ENCODE measurements at regions not wholly inside any gene's neighbourhood (a gene's known extent, or its start where the extent isn't known, plus 50 kb on each side); places are given as distances from the start of the nearest gene placed in this dataset.
A peak's percentile ranks its signal among the peaks of the same experiment; 100 is the strongest.
"Not testable (repeated sequence)": the region's sequence is repeated elsewhere in the genome, so short reads cannot be mapped to it uniquely, and the experiment has no call there.

- DNase-seq (ENCODE audit: low read depth in 1 of 2, low spot score in 1 of 2) = no peak
- in situ Hi-C loops (cut with HindIII; ENCODE audit: low pct_unique_long_range_greater_than_20kb, low sequenced_read_pairs) = no loop called here
- TF ChIP-seq JUND (IDR thresholded peaks at IDR 0.05; ENCODE audit: low read depth) = no peak
These were observed 114.4 kb downstream of the SOD2 start for GRCh38 chr6:159578629-159579028.

DNA sequence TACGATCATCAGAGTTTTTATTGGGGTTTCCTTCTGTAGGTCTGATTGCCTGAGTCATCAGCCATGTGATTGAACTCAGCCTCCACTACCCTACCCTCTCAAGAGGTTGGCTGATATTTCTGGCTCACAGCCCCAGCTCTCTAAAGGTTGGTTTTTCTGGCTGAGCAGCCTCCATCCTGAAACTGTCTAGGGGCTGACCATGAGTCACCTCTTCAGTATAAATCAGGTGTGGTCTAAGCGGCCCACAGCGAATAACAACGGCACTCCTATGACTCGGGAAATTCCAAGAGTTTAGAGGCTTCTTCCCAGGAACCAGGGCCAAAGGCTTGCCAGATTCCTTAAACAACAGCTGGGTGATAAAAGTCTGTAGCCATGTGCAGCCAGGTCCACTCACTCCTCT, 115.5 kb downstream of the SOD2 start:
- no peak for DNase-seq (ENCODE audit: low read depth in 1 of 2, low spot score in 1 of 2)
- TF ChIP-seq JUND (IDR thresholded peaks at IDR 0.05; ENCODE audit: low read depth) = no peak
- in situ Hi-C loops (cut with HindIII; ENCODE audit: low pct_unique_long_range_greater_than_20kb, low sequenced_read_pairs) = no loop called here

- no peak for TF ChIP-seq JUND (IDR thresholded peaks at IDR 0.05; ENCODE audit: low read depth)
- in situ Hi-C loops (cut with HindIII; ENCODE audit: low pct_unique_long_range_greater_than_20kb, low sequenced_read_pairs) = no loop called here
- DNase-seq (ENCODE audit: low read depth in 1 of 2, low spot score in 1 of 2) = no peak
These were observed 120.5 kb downstream of the SOD2 start for GRCh38 chr6:159572439-159573110.

GRCh38 chr6:159565181-159565710, 127.8 kb downstream of the SOD2 start:
- no peak for DNase-seq (ENCODE audit: low read depth in 1 of 2, low spot score in 1 of 2)
- TF ChIP-seq JUND (IDR thresholded peaks at IDR 0.05; ENCODE audit: low read depth) = no peak
- in situ Hi-C loops (cut with HindIII; ENCODE audit: low pct_unique_long_range_greater_than_20kb, low sequenced_read_pairs) = no loop called here

DNA sequence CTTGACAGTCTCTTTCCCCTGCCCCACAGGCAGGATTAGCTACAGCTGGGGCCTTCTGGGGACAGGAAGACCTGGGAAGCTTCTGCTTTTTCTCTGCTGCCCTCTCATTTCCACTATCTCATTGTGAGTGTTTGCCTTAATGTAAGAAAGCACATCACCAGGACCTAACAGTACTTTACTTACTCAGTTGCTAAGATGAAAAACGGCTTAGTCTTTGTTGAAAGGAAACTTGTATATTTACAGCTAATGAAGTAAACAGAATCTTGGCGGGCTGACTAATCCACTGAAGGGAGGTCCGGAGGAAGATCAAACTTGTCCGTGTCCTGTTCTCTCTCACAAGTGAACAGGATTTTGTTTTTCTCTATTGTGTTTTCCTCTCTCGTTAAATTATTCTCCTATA, 128.6 kb downstream of the SOD2 start:
- in situ Hi-C loops (cut with HindIII; ENCODE audit: low pct_unique_long_range_greater_than_20kb, low sequenced_read_pairs) = no loop called here
- TF ChIP-seq JUND (IDR thresholded peaks at IDR 0.05; ENCODE audit: low read depth) = no peak
- DNase-seq (ENCODE audit: low read depth in 1 of 2, low spot score in 1 of 2) = no peak

GRCh38 chr6:159557031-159557430, 136.0 kb downstream of the SOD2 start:
- no peak for DNase-seq (ENCODE audit: low read depth in 1 of 2, low spot score in 1 of 2)
- in situ Hi-C loops (cut with HindIII; ENCODE audit: low pct_unique_long_range_greater_than_20kb, low sequenced_read_pairs) = no loop called here
- TF ChIP-seq JUND (IDR thresholded peaks at IDR 0.05; ENCODE audit: low read depth) = no peak

- in situ Hi-C loops (cut with HindIII; ENCODE audit: low pct_unique_long_range_greater_than_20kb, low sequenced_read_pairs) = no loop called here
- DNase-seq (ENCODE audit: low read depth in 1 of 2, low spot score in 1 of 2) = no peak
- no peak for TF ChIP-seq JUND (IDR thresholded peaks at IDR 0.05; ENCODE audit: low read depth)
These were observed 137.8 kb downstream of the SOD2 start for GRCh38 chr6:159555082-159555875.

- in situ Hi-C loops (cut with HindIII; ENCODE audit: low pct_unique_long_range_greater_than_20kb, low sequenced_read_pairs) = no loop called here
- no peak for TF ChIP-seq JUND (IDR thresholded peaks at IDR 0.05; ENCODE audit: low read depth)
- no peak for DNase-seq (ENCODE audit: low read depth in 1 of 2, low spot score in 1 of 2)
These were observed 151.7 kb downstream of the SOD2 start for GRCh38 chr6:159541296-159541695.

DNA sequence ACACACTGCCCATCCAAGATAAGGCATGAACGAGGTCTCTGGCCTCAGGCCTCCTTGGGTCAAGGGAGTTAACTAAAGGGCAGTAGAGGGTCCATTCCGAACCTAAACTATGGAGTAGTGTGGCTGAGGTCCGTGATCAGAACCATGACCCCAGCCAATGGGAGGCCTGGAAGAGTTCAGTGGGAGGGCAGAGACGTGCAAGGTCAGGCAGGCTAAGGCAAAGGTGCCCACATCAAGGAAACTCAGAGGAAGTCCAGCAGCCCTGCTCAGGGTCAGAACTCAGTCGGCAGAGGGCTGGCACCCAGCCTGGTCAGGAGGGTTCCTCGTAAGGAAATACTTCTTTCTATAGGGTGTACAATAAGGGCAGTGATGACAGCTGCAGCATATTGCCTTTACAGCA, 152.2 kb downstream of the SOD2 start:
- no peak for DNase-seq (ENCODE audit: low read depth in 1 of 2, low spot score in 1 of 2)
- in situ Hi-C loops (cut with HindIII; ENCODE audit: low pct_unique_long_range_greater_than_20kb, low sequenced_read_pairs) = no loop called here
- no peak for TF ChIP-seq JUND (IDR thresholded peaks at IDR 0.05; ENCODE audit: low read depth)

- in situ Hi-C loops (cut with HindIII; ENCODE audit: low pct_unique_long_range_greater_than_20kb, low sequenced_read_pairs) = no loop called here
- DNase-seq (ENCODE audit: low read depth in 1 of 2, low spot score in 1 of 2) = peak in 1 of 2 experiments; percentile 22
These were observed 152.9 kb downstream of the SOD2 start for GRCh38 chr6:159540152-159540551.

GRCh38 chr6:159538031-159538430, 155.0 kb downstream of the SOD2 start:
- DNase-seq (ENCODE audit: low read depth in 1 of 2, low spot score in 1 of 2); in situ Hi-C loops (cut with HindIII; ENCODE audit: low pct_unique_long_range_greater_than_20kb, low sequenced_read_pairs): not testable (repeated sequence)

More at GRCh38 chr6:159540152-159540551, 152.9 kb downstream of the SOD2 start:
- no peak for TF ChIP-seq JUND (IDR thresholded peaks at IDR 0.05; ENCODE audit: low read depth)

GRCh38 chr6:159535656-159536350, 157.2 kb downstream of the SOD2 start:
- DNase-seq (ENCODE audit: low read depth in 1 of 2, low spot score in 1 of 2) = no peak
- no peak for TF ChIP-seq JUND (IDR thresholded peaks at IDR 0.05; ENCODE audit: low read depth)
- in situ Hi-C loops (cut with HindIII; ENCODE audit: low pct_unique_long_range_greater_than_20kb, low sequenced_read_pairs) = no loop called here

DNA sequence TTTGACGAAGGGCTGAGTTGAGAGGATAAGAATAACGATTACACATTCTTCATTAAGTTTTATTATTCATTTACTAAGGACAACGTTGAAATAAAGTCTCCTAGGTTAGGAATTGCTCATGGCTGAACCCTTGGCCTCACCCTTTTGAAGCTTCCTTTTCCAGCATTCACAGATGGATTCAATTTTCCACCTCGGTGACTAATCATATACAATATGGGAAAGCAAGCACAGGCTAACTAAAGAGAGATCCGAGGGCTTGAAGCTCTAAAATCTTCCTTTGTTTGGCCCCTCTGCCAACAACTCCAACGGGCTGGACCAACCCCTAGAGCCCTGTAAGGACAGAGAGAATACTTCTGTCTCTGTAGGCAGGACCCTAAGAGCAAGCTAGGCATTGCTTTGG, 159.5 kb downstream of the SOD2 start:
- no peak for DNase-seq (ENCODE audit: low read depth in 1 of 2, low spot score in 1 of 2)
- TF ChIP-seq JUND (IDR thresholded peaks at IDR 0.05; ENCODE audit: low read depth) = no peak
- in situ Hi-C loops (cut with HindIII; ENCODE audit: low pct_unique_long_range_greater_than_20kb, low sequenced_read_pairs) = no loop called here

Measured in T47D (cell line).